OCI-LY3 (cell line): ENCODE measurements at regions not wholly inside any gene's neighbourhood (a gene's known extent, or its start where the extent isn't known, plus 50 kb on each side); places are given as distances from the start of the nearest gene placed in this dataset.
"Not testable (repeated sequence)": the region's sequence is repeated elsewhere in the genome, so short reads cannot be mapped to it uniquely, and the experiment has no call there.

Source experiments
- H2AFZ ChIP-seq: fragments of 200-600, 300-600 bp; shearing (Covaris generic); 2 replicates; pipeline ENCODE4 v1.6.0; 2014; ENCODE audit warnings: antibody characterized with exemption, low read depth, low read length
- H3K27ac ChIP-seq: fragments of 200-600, 300-600 bp; sonication (generic); 2 replicates; pipeline ENCODE4 v1.5.1; 2014; ENCODE audit warnings: mild to moderate bottlenecking, low read length, moderate library complexity, mixed read lengths
- H3K27me3 ChIP-seq: fragments of 200-600, 300-600 bp; sonication (generic); 2 replicates; pipeline ENCODE4 v1.6.1; 2014; ENCODE audit warnings: low read depth, low read length, mixed read lengths
- H3K36me3 ChIP-seq: fragments of 200-600, 300-600 bp; sonication (generic); replicated peaks from 2 replicates; pipeline ENCODE3; 2014; ENCODE audit warnings: low read depth, low read length, mixed read lengths
- H3K4me1 ChIP-seq: fragments of 300-600, 200-600 bp; sonication (generic); 2 replicates; pipeline ENCODE4 v1.6.1; 2014; ENCODE audit warnings: low read length, mixed read lengths
- H3K4me2 ChIP-seq: fragments of 200-600, 300-600 bp; sonication (generic); 2 replicates; pipeline ENCODE4 v1.6.1; 2014; ENCODE audit warnings: low read length, mixed read lengths
- H3K4me3 ChIP-seq: fragments of 300-600, 200-600 bp; sonication (generic); 2 replicates; pipeline ENCODE4 v1.5.1; 2014; ENCODE audit warnings: antibody characterized with exemption, mild to moderate bottlenecking, low read length, moderate library complexity
- H3K79me2 ChIP-seq: fragments of 300-600, 200-600 bp; shearing (Covaris generic); 2 replicates; pipeline ENCODE4 v1.6.1; 2014; ENCODE audit warnings: mild to moderate bottlenecking, low read length, mixed read lengths
- H3K9ac ChIP-seq: fragments of 300-600, 200-600 bp; shearing (Covaris generic); 2 replicates; pipeline ENCODE4 v1.6.0; 2014; ENCODE audit warnings: mild to moderate bottlenecking, low read length, moderate library complexity
- H3K9me3 ChIP-seq: fragments of 200-600, 300-600 bp; shearing (Covaris generic); 2 replicates; pipeline ENCODE4 v1.6.1; 2014; ENCODE audit warnings: low read length, mixed read lengths; ENCODE audit not compliant: insufficient read depth
- H4K20me1 ChIP-seq: fragments of 200-600, 300-600 bp; sonication (generic); 2 replicates; pipeline ENCODE4 v1.6.1; 2016; ENCODE audit warnings: low read length, mixed read lengths; ENCODE audit not compliant: insufficient read depth
- CTCF ChIP-seq: fragments of 200-600, 300-600 bp; sonication (generic); IDR thresholded peaks from 2 replicates; pipeline ENCODE4 v1.5.1; 2014; ENCODE audit warnings: antibody characterized with exemption, low read length, low read depth
- EZH2phosphoT487 ChIP-seq: fragments of 200-600 bp; shearing (Covaris generic); IDR thresholded peaks from 2 replicates; pipeline ENCODE4 v1.6.1; 2018; ENCODE audit warnings: antibody characterized with exemption, mixed run types, low read depth

DNA sequence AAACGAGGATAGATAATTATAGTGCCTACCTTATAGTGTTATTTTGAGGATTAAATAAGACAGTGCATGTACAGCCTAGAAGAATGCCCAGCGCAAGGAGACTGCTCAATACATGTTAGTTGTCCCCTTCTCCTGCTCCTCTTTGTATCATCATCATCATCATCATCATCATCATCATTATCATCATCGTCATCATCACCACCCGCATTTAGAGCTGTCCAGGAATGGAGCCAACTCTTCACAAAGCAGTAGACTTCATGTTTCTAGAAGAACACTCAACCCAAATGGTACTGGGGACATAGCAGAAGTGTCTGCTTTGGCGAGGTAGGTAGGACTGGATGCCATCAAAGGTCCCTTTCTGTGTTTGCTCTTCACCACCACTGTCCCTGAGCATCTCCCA, 116.0 kb downstream of the TRIM43 start:
- H3K36me3 ChIP-seq, result no peaks in the 10 kb centered on the region
- H3K9me3 ChIP-seq, result no peaks in the 10 kb centered on the region
- no peaks in the 10 kb centered on the region for H3K4me1 ChIP-seq
- H3K9ac ChIP-seq, result no peak overlapping the region
- no peaks in the 10 kb centered on the region for H3K27me3 ChIP-seq
- H3K79me2 ChIP-seq, result no peaks in the 10 kb centered on the region
- TF ChIP-seq CTCF (no peak), EZH2phosphoT487 (no peak)
- no peaks in the 10 kb centered on the region for H4K20me1 ChIP-seq
- H3K4me2 ChIP-seq, result no peak overlapping the region
- H3K4me3 ChIP-seq, result no peak overlapping the region
- no peak overlapping the region for H3K27ac ChIP-seq
- H2AFZ ChIP-seq, result no peak overlapping the region

DNA sequence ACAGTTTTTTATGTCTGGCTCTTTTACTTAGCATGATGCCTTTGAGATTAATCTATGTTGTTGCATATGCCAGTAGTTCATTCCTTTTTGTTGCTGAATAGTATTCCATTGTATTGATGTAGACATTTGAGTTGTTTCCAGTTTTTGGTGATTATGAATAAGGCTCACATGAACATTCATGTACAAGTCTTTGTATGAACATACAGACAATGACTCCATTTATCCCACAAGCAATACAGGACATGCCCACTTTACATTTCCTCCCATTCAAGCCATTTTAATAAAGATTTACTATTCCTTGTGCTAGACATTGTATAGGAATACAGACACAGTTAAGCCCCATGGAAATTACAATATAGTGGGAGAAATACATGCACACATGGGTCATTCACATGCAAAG, 118.0 kb downstream of the TRIM43 start:
- no peak overlapping the region for H2AFZ ChIP-seq
- no peak overlapping the region for H3K27ac ChIP-seq
- H3K4me1 ChIP-seq, result no peaks in the 10 kb centered on the region
- H3K9ac ChIP-seq, result no peak overlapping the region
- H3K27me3 ChIP-seq, result no peaks in the 10 kb centered on the region
- H3K36me3 ChIP-seq, result no peaks in the 10 kb centered on the region
- H3K79me2 ChIP-seq, result no peaks in the 10 kb centered on the region
- H3K4me3 ChIP-seq, result no peak overlapping the region
- no peaks in the 10 kb centered on the region for H3K9me3 ChIP-seq
- no peaks in the 10 kb centered on the region for H4K20me1 ChIP-seq
- H3K4me2 ChIP-seq, result no peak overlapping the region
- TF ChIP-seq EZH2phosphoT487 (no peak), CTCF (no peak)

GRCh38 chr2:95713470-95714177, 121.8 kb downstream of the TRIM43 start:
- not testable (repeated sequence) for H3K27me3 ChIP-seq, H3K9me3 ChIP-seq, H3K27ac ChIP-seq, H4K20me1 ChIP-seq, H3K4me1 ChIP-seq, H3K9ac ChIP-seq, H3K79me2 ChIP-seq, H3K4me2 ChIP-seq, H3K4me3 ChIP-seq, H2AFZ ChIP-seq, H3K36me3 ChIP-seq

- H3K4me3 ChIP-seq, H3K27ac ChIP-seq, H3K4me2 ChIP-seq, H2AFZ ChIP-seq, H3K9me3 ChIP-seq, H3K27me3 ChIP-seq, H3K36me3 ChIP-seq, H3K79me2 ChIP-seq, H3K4me1 ChIP-seq, H3K9ac ChIP-seq, H4K20me1 ChIP-seq: not testable (repeated sequence)
Observed at GRCh38 chr2:95714398-95714797, 122.6 kb downstream of the TRIM43 start.

DNA sequence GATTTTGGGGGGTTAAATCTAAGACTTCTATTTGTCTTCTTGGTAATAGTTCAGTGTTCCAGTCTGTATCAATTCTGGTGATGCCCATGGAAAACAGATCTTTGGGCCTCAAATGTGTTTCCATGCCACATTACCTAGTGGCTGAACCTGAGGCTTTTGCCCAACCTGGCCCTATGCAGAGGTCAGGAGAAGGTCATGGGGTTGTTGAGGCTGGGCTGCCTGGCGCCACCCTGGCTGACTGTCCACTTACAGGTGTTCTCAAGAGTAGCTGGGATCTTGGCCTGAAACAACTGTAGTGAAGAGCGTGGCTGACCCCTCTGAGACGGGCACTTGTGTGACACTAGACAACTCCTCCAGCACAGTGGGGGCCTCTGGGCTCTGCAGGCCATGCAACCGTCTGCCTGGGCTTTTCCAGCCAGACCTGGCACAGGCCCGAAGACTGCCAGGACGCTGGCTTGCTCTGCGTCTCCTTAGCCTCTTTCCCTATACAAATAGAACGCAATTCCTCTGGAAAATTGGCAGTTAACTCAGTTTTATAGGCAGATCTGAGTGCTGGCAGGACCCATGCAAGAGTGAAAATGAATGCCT, 127.8 kb downstream of the TRIM43 start:
- H3K4me1 ChIP-seq, result no peaks in the 10 kb centered on the region
- H2AFZ ChIP-seq, result no peak overlapping the region
- no peaks in the 10 kb centered on the region for H3K9me3 ChIP-seq
- H3K27ac ChIP-seq, result no peak overlapping the region
- TF ChIP-seq CTCF (no peak), EZH2phosphoT487 (no peak)
- H3K9ac ChIP-seq, result no peak overlapping the region
- no peaks in the 10 kb centered on the region for H3K36me3 ChIP-seq
- no peaks in the 10 kb centered on the region for H3K79me2 ChIP-seq
- no peak overlapping the region for H3K4me3 ChIP-seq
- no peaks in the 10 kb centered on the region for H3K27me3 ChIP-seq
- no peak overlapping the region for H3K4me2 ChIP-seq
- no peaks in the 10 kb centered on the region for H4K20me1 ChIP-seq
